IMR-90 (cell line): ENCODE measurements at regions not wholly inside any gene's neighbourhood (a gene's known extent, or its start where the extent isn't known, plus 50 kb on each side); places are given as distances from the start of the nearest gene placed in this dataset.
"Not testable (repeated sequence)": the region's sequence is repeated elsewhere in the genome, so short reads cannot be mapped to it uniquely, and the experiment has no call there.

Experiments used
- ATAC-seq: fragments of 200-7000 bp; cut with Tn5 transposase; 2 replicates; pipeline ENCODE4 v1.9.1; 2020; ENCODE audit warnings: low read depth, mild to moderate bottlenecking, moderate library complexity
- BruUV-seq: library from RNA; stranded (reverse); fragments of 400-500 nt; replicated peaks from 2 replicates; lab custom pipeline; 2021; lab: Mats Ljungman, UMichigan
- CTCF ChIA-PET: fragments of 300-600 bp; formaldehyde crosslinking; extraction: SDS; loops from one replicate; lab custom pipeline; 2021; ENCODE audit warnings: antibody characterized with exemption; lab: Yijun Ruan, JAX
- POLR2A ChIA-PET: fragments of 300-600 bp; sonication (Branson Sonifier 250); formaldehyde crosslinking; loops from one replicate; lab custom pipeline; 2022; ENCODE audit warnings: antibody characterized with exemption; ENCODE audit not compliant: unreplicated experiment; lab: Charles Lee
- DNase-seq: peaks from one replicate; pipeline ENCODE4 v3.0.0; 2013
- H2AFZ ChIP-seq: replicated peaks from 2 replicates; pipeline ENCODE3; 2013; ENCODE audit warnings: low read length, mild to moderate bottlenecking; ENCODE audit not compliant: poor library complexity
- H2AK5ac ChIP-seq: 2 replicates; pipeline ENCODE4 v1.6.1; 2013; ENCODE audit warnings: low read depth, low read length, inconsistent platforms
- H2AK9ac ChIP-seq: replicated peaks from 2 replicates; pipeline ENCODE3; 2013; ENCODE audit warnings: mild to moderate bottlenecking, low read depth, low read length, moderate library complexity; ENCODE audit not compliant: poor library complexity
- H2BK120ac ChIP-seq: 2 replicates; pipeline ENCODE4 v1.6.1; 2013; ENCODE audit warnings: low read depth, low read length, inconsistent platforms
- H2BK15ac ChIP-seq: 3 replicates; pipeline ENCODE4 v1.6.1; 2013; ENCODE audit warnings: low read depth, low read length, inconsistent platforms
- H2BK20ac ChIP-seq: 2 replicates; pipeline ENCODE4 v1.6.1; 2013; ENCODE audit warnings: low read depth, mild to moderate bottlenecking, inconsistent platforms, low read length, moderate library complexity
- H2BK5ac ChIP-seq: 2 replicates; pipeline ENCODE4 v1.6.1; 2013; ENCODE audit warnings: mild to moderate bottlenecking, low read depth, low read length, inconsistent platforms; ENCODE audit not compliant: poor library complexity, severe bottlenecking
- H3K14ac ChIP-seq: replicated peaks from 2 replicates; pipeline ENCODE4 v1.6.1; 2013; ENCODE audit warnings: low read depth, low read length, inconsistent platforms
- H3K18ac ChIP-seq: 2 replicates; pipeline ENCODE4 v1.6.1; 2013; ENCODE audit warnings: low read depth, low read length, control low read depth
- H3K23ac ChIP-seq: 2 replicates; pipeline ENCODE4 v1.6.1; 2013; ENCODE audit warnings: low read depth, low read length, inconsistent platforms
- H3K27ac ChIP-seq: 2 replicates; pipeline ENCODE4 v1.5.1; 2013; ENCODE audit warnings: mild to moderate bottlenecking, control low read depth, low read length; ENCODE audit not compliant: insufficient read depth
- H3K27me3 ChIP-seq: 2 replicates; pipeline ENCODE4 v1.6.1; 2013; ENCODE audit warnings: low read length; ENCODE audit not compliant: control insufficient read depth, insufficient read depth
- H3K36me3 ChIP-seq: 2 replicates; pipeline ENCODE4 v1.6.1; 2013; ENCODE audit warnings: low read length, mixed read lengths; ENCODE audit not compliant: control insufficient read depth, insufficient read depth
- H3K4ac ChIP-seq: 2 replicates; pipeline ENCODE4 v1.6.1; 2013; ENCODE audit warnings: low read depth, low read length, inconsistent platforms
- H3K4me1 ChIP-seq: 2 replicates; pipeline ENCODE4 v1.6.1; 2013; ENCODE audit warnings: low read length, mixed read lengths; ENCODE audit not compliant: control insufficient read depth, insufficient read depth
- H3K4me2 ChIP-seq: 2 replicates; pipeline ENCODE4 v1.6.1; 2013; ENCODE audit warnings: low read depth, mild to moderate bottlenecking, control low read depth, low read length, moderate library complexity
- H3K4me3 ChIP-seq: 2 replicates; pipeline ENCODE4 v1.5.1; 2013; ENCODE audit warnings: low read depth, mild to moderate bottlenecking, control low read depth, low read length, moderate library complexity; ENCODE audit not compliant: insufficient read depth
- H3K56ac ChIP-seq: 2 replicates; pipeline ENCODE4 v1.6.1; 2013; ENCODE audit warnings: low read length, inconsistent platforms; ENCODE audit not compliant: insufficient read depth; ENCODE audit errors: extremely low read depth
- H3K79me1 ChIP-seq, 2 experiments: 2 replicates each; pipeline ENCODE4 v1.6.1; 2013; ENCODE audit warnings: low read length in 2 of 2, inconsistent platforms in 1 of 2, low read depth in 1 of 2
- H3K9ac ChIP-seq: 2 replicates; pipeline ENCODE4 v1.6.1; 2013; ENCODE audit warnings: low read depth, low read length, control low read depth
- H3K9me1 ChIP-seq: 2 replicates; pipeline ENCODE4 v1.6.1; 2013; ENCODE audit warnings: low read length, inconsistent platforms; ENCODE audit not compliant: insufficient read depth
- H3K9me3 ChIP-seq: 2 replicates; pipeline ENCODE4 v1.6.1; 2013; ENCODE audit warnings: low read length; ENCODE audit not compliant: control insufficient read depth, insufficient read depth
- H4K20me1 ChIP-seq: 2 replicates; pipeline ENCODE4 v1.6.1; 2013; ENCODE audit warnings: low read length, inconsistent platforms; ENCODE audit not compliant: insufficient read depth
- H4K5ac ChIP-seq: 2 replicates; pipeline ENCODE4 v1.6.1; 2013; ENCODE audit warnings: mild to moderate bottlenecking, low read depth, low read length, control low read depth
- H4K8ac ChIP-seq, 2 experiments: 2 replicates each; pipeline ENCODE4 v1.6.1; 2013; ENCODE audit warnings: low read depth in 2 of 2, low read length in 2 of 2, control low read depth in 1 of 2, inconsistent platforms in 1 of 2
- H4K91ac ChIP-seq: 2 replicates; pipeline ENCODE4 v1.6.1; 2013; ENCODE audit warnings: low read depth, low read length, inconsistent platforms; ENCODE audit not compliant: insufficient read depth
- WGBS, 2 experiments: methylation state at CpG; one replicate each; pipeline versions ENCODE4 v1.1.5 to v1.1.7; 2013; ENCODE audit warnings: missing lambda C conversion rate in 2 of 2; ENCODE audit not compliant: insufficient read length in 1 of 2; ENCODE audit errors: extremely low coverage in 2 of 2; 5-methylcytosine and 5-hydroxymethylcytosine counted together
- dilution Hi-C: fragments of 300-500 bp; cut with HindIII; formaldehyde crosslinking; loops from one replicate; pipeline ENCODE4 v1.14.3; 2018; ENCODE audit warnings: low sequenced_read_pairs; ENCODE audit not compliant: unreplicated experiment
- in situ Hi-C: fragments of 300-500 bp; cut with MboI; formaldehyde crosslinking; loops from 3 replicates; pipeline ENCODE4 v1.14.3; 2019; ENCODE audit warnings: low sequenced_read_pairs, inconsistent platforms, mixed read lengths
- intact Hi-C: fragments of 100-400 bp; cut with micrococcal nuclease; formaldehyde crosslinking; loops from 2 replicates; pipeline ENCODE4 v1.10.0; 2022

DNA sequence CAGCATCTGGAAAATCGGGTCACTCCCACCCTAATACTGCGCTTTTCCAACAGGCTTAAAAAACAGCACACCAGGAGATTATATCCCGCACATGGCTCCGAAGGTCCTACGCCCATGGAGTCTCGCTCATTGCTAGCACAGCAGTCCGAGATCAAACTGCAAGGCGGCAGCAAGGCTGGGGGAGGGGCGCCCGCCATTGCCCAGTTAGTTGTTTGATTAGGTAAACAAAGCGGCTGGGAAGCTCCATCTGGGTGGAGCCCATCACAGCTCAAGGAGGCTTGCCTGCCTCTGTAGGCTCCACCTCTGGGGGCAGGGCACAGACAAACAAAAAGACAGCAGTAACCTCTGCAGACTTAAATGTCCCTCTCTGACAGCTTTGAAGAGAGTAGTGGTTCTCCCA, 111.8 kb upstream of the DLG1 start:
- H3K4me2 ChIP-seq, H2AK5ac ChIP-seq, H3K18ac ChIP-seq, H4K5ac ChIP-seq, H3K9me3 ChIP-seq, H3K9me1 ChIP-seq, H2AK9ac ChIP-seq, H3K4me3 ChIP-seq, H3K9ac ChIP-seq, H3K23ac ChIP-seq, H2BK5ac ChIP-seq, H3K4me1 ChIP-seq, H2AFZ ChIP-seq, BruUV-seq, H3K14ac ChIP-seq, H3K79me1 ChIP-seq, DNase-seq, H2BK20ac ChIP-seq, H4K8ac ChIP-seq, POLR2A ChIA-PET, intact Hi-C loops, H4K91ac ChIP-seq, H3K56ac ChIP-seq, H3K4ac ChIP-seq, ATAC-seq, CTCF ChIA-PET, H2BK15ac ChIP-seq, H3K36me3 ChIP-seq, H3K27ac ChIP-seq, dilution Hi-C loops, H2BK120ac ChIP-seq, H4K20me1 ChIP-seq, in situ Hi-C loops: not testable (repeated sequence)
- H3K27me3 ChIP-seq: peaks cover 27% of the 10 kb centered on the region
- no CpG with 5 or more reads among the region's 11 CpGs for WGBS, 2 experiments
